ENCODE measurements at regions not wholly inside any gene's neighbourhood (a gene's known extent, or its start where the extent isn't known, plus 50 kb on each side); places are given as distances from the start of the nearest gene placed in this dataset.
"Not testable (repeated sequence)": the region's sequence is repeated elsewhere in the genome, so short reads cannot be mapped to it uniquely, and the experiment has no call there.

DNA sequence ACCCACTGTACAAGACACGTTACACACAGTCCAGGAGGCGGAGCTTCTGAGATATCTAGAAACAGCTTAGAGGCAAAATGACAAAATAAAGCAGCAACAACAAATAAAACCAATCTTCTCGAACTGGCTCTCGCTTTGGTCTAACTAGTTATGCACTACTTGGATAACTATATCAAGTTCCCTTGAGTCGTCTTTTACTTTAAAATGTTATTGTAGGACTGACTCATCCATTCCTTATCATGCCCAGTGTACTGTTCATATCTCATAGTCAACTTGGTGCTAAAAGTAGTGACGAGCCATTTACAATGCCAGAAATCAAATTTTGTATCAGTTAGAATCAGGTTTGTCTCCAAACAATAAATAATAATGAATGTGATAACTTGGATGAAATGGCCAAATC, 102.5 kb upstream of the SLC35G4 start:
- no peak for DNase-seq

DNA sequence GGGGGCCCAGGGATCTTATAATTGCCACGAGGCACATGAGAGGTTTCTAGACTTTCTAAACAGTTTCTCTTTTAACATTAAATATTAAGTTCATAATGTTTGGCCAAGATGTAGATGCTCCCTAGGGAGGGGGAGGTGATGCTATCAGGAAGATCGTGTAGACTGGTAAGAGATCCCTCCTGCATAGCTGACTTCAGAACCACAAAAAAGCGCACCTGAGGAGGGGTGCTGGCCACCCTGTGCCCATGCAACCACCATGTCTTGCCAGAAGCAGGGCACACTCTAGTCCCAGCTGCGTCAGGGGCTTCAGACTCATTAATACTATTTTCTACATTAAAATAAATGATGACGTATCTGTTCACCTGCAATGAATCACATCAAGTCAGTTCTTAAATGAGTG, 103.4 kb upstream of the SLC35G4 start:
- DNase-seq = no peak

DNA sequence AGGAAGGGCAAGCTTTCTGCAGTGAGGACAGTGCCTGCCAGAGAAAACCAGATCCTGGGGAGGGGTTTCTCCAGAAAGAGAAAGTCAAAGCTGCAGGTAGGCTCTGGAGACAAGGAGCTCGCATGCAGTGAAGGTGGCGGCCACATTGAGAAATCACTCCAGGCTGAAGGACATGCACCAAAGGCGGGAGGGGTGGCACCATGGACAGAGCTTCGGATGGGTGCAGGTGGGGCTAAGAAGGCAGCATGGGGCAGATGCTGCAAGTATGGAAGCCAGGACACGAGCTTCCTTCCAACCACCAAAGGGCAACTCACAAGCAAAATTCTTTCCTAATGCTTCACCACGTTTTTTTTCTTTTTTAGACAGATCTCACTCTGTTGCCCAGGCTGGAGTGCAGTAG, 104.4 kb upstream of the SLC35G4 start:
- DNase-seq = no peak

DNA sequence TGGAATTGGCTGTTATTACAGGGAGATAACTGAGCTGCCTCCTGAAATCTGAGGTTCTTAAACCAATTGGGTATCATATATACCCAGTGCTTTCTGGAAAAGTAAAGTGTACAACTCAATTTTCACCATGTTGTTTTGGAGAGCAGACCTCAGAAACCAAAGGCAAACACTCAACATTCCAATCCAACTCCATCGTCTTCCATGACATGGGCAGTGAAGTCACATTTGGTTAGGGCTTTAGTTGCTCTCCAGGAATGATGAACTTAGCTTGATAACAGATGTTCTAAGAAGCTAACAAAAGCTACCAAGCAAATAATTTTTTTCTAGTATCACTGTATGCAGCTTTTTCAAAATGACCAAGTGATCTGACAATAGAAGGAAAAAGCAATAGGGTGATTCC, 107.0 kb upstream of the SLC35G4 start:
- DNase-seq = no peak

DNA sequence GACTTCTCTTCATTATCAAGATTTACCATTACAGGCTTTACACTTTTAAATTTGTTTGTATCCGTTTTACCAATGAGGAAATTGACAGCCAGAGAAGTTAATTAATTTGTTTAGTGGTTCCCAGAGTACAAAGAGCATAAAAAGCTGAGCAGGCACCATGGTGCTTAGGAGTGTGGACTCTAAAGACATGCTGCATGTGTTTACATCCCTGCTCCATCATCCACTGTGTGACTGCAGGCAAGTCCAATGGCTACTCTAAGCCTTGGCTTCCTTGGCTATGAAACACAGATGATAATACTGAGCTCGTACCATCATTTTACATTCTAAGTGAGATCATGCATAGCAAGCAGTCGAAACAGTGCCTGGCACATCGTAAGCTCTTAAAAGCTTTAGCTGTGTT, 108.0 kb upstream of the SLC35G4 start:
- DNase-seq = no peak

DNA sequence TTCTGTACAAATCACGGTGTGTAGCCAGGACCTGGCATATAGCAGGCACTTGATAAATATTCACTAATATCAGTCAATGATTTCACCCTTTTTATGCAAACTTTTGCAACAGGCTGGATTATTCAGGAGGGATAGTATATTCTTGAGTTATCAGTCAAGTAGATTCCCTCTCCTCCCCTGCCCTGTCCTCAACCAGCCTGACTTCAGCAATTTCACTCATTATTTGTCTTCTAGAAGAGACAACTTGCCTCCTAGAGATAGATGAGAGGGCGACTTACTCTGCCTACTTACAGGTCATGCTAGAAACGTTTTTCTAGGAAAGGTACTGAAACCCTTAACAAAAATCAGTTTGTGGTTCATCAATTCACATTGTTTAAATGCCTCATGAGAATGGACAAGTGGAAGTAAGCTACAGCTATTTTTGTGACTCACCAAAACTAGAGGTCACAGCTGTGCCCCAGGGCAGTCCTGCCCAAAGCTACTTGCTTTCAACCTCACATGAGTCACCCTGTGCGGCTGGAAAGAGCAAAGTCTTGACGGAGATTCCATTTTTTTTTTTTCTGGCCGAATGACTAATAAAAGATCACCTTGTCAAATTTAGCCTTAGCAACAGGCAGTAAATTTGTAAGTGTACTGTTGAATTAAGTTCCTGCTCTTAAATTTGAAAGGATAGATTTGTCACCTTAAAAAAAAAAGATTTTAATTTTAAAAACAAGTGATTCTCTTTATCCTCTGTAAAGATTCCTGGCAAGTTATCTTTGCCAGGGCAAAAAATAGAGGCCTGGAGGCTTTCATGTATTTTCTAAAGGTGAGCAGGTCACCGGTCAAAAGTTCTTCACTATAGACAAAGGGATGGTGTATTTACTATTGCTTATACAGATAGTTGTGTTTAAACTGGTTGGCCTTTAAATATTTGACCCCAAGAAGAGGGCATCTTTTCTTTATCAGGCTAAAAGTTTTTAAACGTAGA, 109.0 kb upstream of the SLC35G4 start:
- no peak for DNase-seq

DNA sequence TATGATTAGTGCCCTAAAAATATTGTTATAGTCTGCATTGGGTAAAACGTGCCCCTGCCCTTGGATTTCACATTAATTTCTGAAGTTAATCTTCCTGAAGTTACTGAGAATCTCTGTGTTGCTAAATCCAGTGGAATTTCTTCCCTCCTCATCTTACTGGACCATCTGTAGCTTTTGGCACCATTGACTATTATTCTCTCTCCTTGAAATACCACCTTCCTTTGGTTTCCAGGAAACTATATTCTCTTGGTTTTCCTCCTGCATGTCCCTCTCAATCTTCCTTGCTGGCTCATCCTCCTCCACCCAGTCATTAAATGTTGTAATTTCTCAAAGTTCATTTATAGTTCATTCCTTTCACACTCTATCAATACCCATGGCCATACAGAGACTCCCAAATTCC, 110.6 kb upstream of the SLC35G4 start:
- no peak for DNase-seq

DNA sequence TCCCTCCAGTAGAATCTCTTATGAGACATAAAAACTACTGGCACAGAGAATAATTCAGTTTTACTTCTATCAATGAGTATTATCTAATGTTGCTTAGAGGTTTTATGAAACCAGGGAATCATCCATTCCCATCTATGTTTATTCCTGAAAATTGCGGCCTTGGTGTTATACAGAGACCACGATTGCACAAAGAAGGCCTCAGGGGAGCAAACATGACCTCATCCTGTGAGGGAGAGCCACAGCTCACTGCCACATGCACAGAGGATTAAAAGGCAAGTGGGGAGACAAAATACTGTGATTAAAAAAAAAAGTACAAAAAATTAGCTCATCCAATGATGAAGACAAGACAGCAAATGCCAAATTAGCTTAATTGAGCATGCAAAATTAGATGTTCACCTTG, 111.8 kb upstream of the SLC35G4 start:
- no peak for DNase-seq

DNA sequence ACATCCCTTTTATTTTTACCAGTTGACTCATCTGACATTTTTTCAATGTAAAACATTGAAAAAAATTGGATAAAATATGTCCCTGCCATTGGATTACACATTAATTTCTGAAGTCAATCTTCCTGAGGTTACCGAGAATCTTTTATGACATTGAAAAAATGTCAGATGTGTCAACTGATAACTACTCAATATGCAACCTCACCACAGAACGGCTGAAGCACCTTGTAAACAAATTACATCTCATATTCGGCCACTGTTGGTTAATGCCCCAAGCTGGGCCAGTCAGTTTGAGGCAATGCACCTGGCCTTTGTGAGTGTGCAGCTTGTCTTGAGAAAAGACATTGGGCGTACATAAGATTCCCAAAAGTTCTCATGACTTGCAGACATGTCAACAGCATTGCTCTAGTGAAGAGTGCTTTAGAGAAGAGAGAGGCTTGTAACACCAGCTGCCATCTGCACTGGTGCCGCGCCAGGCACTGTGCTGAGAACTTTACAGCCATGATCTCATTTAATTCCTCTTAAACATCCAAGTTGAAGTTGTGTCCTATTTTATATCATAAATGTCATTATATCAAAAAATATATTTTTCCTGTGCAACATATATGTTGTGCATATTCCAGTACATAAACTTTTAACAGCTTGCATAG, 112.7 kb upstream of the SLC35G4 start:
- no peak for DNase-seq

DNA sequence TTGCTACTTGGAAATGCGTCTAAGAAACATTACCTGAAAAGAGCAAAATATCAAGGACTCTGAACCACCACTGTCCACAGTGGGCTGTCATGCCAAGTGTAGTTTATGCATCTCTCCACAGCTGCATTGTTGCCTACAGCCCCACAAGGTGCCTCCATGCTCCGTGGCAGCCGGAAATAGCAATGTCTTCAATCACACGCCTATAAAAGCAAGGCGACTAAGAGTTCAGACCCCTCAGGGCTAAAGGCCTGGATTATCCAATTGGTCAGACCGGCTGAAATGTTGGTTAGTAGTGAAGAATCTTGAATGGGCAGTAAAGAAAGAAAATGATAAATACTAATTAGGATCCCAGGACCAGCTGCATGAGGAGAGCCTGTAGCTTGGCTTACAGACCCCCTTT, 114.0 kb upstream of the SLC35G4 start:
- DNase-seq = no peak

DNA sequence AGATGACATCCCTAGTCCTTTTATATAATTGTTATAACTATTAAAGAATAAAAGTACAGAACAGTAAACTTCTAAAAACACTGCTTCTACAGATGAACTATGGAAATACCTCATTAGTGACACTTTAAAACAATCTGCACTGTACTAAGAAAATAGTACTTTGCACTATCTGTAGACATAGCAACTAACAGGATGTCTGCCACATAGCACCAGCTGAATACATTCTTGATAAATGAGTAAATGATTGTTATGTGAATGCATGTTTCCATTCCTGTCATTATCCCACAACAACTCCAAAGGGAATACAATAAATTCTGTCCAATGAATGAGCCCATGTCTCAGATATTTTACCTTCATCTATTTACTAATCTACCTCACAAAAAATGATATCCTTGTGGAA, 115.3 kb upstream of the SLC35G4 start:
- no peak for DNase-seq

DNA sequence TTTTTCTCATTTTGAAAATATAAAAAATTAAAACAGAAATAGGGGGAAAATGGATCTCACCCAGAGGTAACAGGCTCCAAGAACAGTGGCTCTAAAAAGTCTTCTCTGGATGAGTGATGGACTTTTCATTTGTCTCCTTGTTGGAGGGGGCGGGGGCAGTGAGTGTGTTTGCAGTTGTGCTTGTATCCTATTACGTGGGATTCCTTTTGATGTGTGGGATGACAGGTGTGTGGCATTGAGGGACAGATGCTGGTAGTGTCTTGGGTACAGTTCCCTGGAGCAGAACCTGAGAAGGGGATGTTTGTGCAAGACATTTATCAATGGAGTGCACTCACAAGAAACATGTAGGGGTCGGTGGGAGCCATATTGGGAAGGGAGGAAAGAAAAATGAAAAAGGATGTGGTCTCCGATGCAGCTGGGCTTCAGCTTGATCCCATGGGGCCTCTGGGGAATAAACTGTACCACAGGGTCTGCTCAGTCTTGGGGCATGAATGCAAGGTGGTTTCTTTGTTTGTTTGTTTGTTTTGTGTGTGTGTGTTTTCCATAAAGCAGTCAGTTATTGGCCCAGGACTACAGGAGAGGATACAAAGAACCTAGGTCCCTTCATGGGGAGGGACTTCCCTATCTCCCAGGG, 120.0 kb upstream of the SLC35G4 start:
- DNase-seq = no peak

DNA sequence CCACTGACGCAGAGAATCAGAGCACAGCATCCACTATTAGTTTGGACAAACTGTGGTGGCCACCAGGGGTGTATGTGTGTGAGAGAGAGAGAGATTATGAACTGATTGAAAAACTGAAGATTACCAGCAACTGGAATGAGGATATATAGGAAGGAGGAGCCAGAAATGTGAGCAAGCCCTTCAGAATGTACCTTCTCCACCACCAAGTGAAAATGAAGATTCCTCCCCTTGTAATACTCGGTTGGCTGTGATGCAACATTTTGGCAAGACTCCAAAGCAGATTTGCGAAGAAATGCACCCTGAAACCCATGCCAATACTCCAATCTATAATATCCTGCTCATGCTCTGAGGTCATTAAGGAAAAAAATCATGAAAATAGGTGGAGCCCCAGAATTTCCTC, 121.2 kb upstream of the SLC35G4 start:
- DNase-seq = no peak

DNA sequence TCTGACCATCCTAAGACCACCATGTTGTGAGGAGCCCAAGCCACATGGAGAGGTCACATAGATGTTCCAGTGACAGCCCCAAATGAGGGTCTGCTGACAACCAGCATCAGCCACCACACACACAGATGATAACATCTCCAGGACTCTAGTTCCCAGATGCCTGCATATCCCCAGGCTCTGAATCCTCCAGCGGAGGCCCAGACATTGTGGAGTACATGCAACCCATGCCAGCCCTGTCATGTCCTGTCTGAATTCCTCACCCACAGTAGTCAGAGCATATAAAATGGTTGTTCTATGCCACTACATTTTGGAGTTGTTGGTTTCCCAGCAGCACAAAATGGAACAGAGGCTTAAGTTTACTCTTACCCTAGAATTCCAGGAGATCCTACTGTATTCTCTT, 122.0 kb upstream of the SLC35G4 start:
- DNase-seq = no peak

DNA sequence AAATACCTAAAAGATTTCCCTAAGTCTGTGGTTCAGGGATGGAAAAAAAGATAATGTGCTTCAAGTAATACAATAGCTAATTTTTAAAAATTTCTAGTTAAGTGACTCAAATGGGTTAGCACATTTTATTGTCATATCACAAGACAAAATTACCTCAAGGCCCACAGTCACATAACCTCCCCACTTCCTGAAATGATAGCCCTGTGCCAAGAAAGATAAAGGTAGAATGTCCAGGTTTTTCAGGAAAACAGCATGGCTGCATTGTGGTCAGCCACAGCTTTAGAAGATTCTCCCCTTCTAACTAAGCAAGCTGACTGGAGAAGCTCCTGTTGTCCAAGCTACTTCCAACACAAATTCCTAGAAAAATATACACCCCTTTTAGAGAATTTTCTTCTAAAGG, 127.1 kb upstream of the SLC35G4 start:
- no peak for DNase-seq

DNA sequence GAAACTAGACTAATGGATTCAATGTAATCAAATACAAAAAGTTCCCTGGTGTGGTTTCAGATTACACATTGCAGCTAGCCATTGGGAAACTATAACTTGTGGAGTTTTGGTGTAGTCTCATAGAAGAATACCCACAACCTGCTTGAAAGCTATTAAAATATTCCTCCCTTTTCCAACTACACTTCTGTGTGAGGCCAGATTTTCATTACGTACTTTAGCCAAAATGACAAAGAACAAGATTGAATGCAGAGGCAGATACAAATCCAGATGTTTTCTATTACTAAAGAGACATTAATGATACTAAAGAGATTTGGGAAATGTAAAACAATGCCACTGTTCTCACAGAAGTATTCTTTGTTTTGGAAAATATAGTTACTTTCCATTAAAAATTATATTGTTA, 128.7 kb upstream of the SLC35G4 start:
- no peak for DNase-seq

DNA sequence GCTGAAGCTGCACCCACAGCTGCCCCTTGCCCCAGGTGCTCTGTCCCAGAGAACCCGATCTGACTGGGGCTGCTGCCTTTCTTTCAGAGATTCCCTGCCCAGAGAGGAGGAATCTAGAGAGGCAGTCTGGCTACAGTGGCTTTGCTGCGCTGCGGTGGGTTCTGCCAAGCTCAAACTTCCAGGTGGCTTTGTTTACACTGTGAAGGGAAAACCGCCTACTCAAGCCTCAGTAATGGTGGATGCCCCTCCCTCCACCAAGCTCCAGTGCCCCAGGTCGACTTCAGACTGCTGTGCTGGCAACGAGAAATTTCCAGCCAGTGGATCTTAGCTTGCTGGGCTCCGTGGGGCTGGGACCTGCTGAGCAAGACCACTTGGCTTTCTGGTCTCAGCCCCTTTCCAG, 130.4 kb upstream of the SLC35G4 start:
- not testable (repeated sequence) for DNase-seq

DNA sequence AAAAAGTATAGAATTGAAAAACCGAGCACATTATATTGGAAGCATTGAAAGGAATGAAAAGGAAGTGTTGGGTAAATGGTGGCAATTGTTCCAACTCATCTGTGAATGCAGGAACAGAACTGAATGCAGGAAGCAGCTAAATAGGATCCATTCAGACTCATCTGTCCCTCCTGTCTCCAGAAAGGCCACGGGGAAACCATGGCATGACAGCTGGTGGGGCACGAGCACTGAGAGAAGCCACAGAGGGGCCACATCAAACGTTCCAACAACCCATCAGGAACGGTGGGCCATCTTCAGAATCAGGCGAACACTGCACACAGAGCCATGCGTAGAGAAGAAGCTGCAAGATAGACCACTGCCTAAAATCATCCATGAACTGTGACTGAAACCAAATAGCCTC, 138.5 kb upstream of the SLC35G4 start:
- DNase-seq = no peak

DNA sequence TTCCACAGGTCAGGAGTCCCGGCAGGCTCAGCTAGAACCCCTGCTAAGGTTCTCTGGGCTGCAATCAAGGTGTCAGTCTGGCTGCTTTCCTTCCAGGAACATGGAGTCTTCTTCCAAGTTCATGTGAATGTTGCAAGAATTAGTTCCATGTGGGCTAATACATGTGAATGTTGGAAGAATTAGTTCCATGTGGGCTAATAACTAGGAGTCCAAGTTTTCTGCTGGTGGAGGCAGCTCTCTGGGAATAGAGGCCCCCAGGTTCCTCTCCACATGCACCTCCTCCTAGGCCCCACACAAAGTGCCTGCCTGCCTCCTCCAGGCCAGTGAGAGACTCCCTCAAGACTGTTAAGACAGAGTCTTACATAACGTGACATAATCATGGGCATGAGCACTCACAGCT, 140.8 kb upstream of the SLC35G4 start:
- DNase-seq = no peak

DNA sequence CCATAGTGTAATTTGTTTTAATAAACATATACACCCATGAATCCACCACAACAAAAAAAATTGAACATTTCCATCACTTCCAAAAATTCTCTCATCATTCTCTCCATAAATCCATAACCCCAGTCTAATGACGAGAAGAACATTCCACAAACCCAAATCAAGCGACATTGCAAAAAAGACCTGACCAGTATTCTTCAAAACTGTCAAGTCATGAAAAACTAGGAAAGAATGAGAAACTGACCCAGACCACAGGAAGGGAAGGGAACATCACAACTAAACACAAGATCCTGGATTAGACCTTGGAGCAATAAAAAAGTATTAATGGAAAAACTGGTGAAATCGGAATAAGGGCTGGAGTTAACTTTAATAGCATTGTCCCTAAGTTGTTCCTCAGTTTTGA, 141.3 kb upstream of the SLC35G4 start:
- no peak for DNase-seq

DNA sequence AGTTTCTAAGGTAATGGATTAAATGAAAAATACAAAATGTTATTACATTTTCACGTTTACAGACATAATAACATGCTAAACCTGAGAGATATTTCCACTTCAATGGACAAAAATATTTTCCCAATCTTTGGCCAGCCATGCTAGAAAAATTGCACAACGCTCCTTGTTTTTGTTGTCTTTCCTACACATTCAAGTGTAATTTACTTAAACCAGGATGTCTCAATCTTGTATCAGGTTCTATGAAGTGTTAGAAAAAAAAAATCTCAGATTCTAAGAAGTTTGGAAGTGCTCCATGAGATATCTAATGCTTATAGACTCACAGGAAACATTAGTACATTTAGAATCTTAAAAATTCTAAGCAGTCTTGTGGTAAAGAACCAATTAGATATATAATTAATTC, 141.8 kb upstream of the SLC35G4 start:
- DNase-seq = no peak

DNA sequence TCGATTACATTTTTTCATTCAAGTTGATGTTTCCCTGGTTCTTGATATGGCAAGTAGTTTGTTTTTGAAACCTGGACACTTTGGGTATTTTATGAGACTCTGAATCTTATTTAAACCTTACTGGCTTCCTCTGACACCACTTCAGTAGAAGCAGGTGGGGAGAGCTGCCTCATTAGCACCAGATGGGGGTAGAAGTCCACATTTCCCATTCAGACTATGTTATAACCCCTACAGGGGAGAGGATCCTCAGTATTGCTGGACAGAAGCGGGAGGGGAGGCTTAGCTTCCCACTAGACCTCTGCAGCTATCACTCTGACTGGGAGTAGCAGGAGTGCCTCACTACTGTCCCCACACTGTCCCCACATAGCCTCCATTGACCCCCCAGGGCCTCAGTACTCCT, 145.3 kb upstream of the SLC35G4 start:
- no peak for DNase-seq

DNA sequence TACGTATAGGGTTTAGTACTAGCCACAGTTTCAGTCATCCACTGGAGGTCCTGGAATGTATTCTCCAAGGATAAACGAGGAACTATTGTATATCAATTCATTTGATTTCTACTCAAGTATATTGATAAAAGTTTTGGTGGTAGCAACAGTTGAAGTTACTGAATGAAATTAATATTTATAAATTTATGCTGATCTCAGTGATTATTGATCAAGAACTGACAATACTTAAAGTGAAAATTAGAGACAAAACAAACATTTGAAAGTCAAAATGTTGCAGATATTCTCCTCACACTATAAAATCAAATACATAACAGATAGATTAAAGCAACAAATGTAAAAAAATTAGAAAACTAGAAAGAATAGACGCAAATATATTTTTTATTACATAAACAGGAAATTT, 150.9 kb upstream of the SLC35G4 start:
- DNase-seq = no peak

DNA sequence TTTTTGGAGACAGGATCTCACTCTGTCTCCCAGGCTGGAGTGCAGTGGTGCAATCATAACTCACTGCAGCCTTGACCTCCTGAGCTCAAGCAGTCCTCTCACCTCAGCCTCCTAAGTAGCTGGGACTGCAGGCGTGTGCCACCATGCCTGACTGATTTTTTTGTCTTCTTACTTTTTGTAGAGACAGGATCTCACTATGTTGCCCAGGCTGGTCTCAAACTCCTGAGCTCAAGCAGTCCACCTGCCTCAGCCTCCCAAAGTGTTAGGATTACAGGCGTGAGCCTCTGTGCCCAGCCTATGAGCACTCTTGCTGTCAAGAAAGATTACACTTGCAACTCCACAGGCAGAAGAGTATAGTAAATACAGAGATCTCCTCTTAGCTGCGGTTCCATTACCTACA, 151.5 kb upstream of the SLC35G4 start:
- DNase-seq = not testable (repeated sequence)

All from activated CD4-positive, alpha-beta T cell treated with anti-CD3 and anti-CD28 coated beads, Interleukin-2, Interleukin-6, amounts not matched to agents 100 ng/mL and 50 ng/mL, durations not matched to agents 16 hours and 8 hours (primary cell).